HG02759 (cell line): ENCODE measurements at regions not wholly inside any gene's neighbourhood (a gene's known extent, or its start where the extent isn't known, plus 50 kb on each side); places are given as distances from the start of the nearest gene placed in this dataset.
A peak's percentile ranks its signal among the peaks of the same experiment; 100 is the strongest.
"Not testable (repeated sequence)": the region's sequence is repeated elsewhere in the genome, so short reads cannot be mapped to it uniquely, and the experiment has no call there.

Experiments used
- ATAC-seq: cut with Tn5 transposase; IDR thresholded peaks from one replicate; pipeline ENCODE4 v1.9.1; 2021; ENCODE audit warnings: mild to moderate bottlenecking, moderate library complexity; ENCODE audit not compliant: unreplicated experiment

- ATAC-seq: no peak
Measured at GRCh38 chr12:103011974-103012763, 54.7 kb downstream of the ASCL1 start.

GRCh38 chr12:103012884-103013283 lies 55.4 kb downstream of the ASCL1 start:
- no peak for ATAC-seq

- no peak for ATAC-seq
Measured at GRCh38 chr12:103013741-103014300, 56.3 kb downstream of the ASCL1 start.

- no peak for ATAC-seq
Measured at GRCh38 chr12:103016381-103016780, 58.9 kb downstream of the ASCL1 start.

- ATAC-seq: no peak
Measured at GRCh38 chr12:103020839-103021238, 63.4 kb downstream of the ASCL1 start.

GRCh38 chr12:103021538-103022218 lies 64.2 kb downstream of the ASCL1 start:
- no peak for ATAC-seq

GRCh38 chr12:103024650-103025049 lies 67.2 kb downstream of the ASCL1 start:
- ATAC-seq: no peak

- not testable (repeated sequence) for ATAC-seq
Measured at GRCh38 chr12:103026643-103027042, 69.2 kb downstream of the ASCL1 start.

GRCh38 chr12:103028881-103029639 lies 71.6 kb downstream of the ASCL1 start:
- ATAC-seq: no peak

GRCh38 chr12:103036581-103037214 lies 79.2 kb downstream of the ASCL1 start:
- peak; percentile 40 for ATAC-seq

GRCh38 chr12:103043531-103044486 lies 86.3 kb downstream of the ASCL1 start:
- no peak for ATAC-seq

- ATAC-seq: no peak
Measured at GRCh38 chr12:103046154-103046553, 88.7 kb downstream of the ASCL1 start.

GRCh38 chr12:103050273-103050672 lies 92.8 kb downstream of the ASCL1 start:
- no peak for ATAC-seq

GRCh38 chr12:103053089-103053488 lies 95.6 kb downstream of the ASCL1 start:
- ATAC-seq: no peak

- no peak for ATAC-seq
Measured at GRCh38 chr12:103073630-103074029, 116.2 kb downstream of the ASCL1 start.

GRCh38 chr12:103075848-103076247 lies 118.4 kb downstream of the ASCL1 start:
- no peak for ATAC-seq

GRCh38 chr12:103077108-103077773 lies 119.8 kb downstream of the ASCL1 start:
- ATAC-seq: no peak

GRCh38 chr12:103085541-103085940 lies 128.1 kb downstream of the ASCL1 start:
- ATAC-seq: peak; percentile 56

GRCh38 chr12:103086471-103086870 lies 129.0 kb downstream of the ASCL1 start:
- ATAC-seq: no peak
